ENCODE measurements at regions not wholly inside any gene's neighbourhood (a gene's known extent, or its start where the extent isn't known, plus 50 kb on each side); places are given as distances from the start of the nearest gene placed in this dataset.

- Histone ChIP-seq H3K4me3 (no peak overlapping the region), H3K4me1 (ENCODE audit: control insufficient read depth in 5 of 5, insufficient read depth in 5 of 5, low read length in 5 of 5) (peaks cover 0 to 26% (median 8%) of the 10 kb centered on the region in 5 donors), H3K9me3 (ENCODE audit: control insufficient read depth in 4 of 4, insufficient read depth in 3 of 4, low read length in 3 of 4) (peaks cover 0 to 1% (median 0%) of the 10 kb centered on the region in 4 donors), H3K27me3 (ENCODE audit: control insufficient read depth in 3 of 3, insufficient read depth in 3 of 3, low read length in 2 of 3) (no peaks in the 10 kb centered on the region), H3K9ac (ENCODE audit: insufficient read depth in 1 of 2, low read length in 2 of 2) (no peak overlapping the region), H3K36me3 (ENCODE audit: control insufficient read depth in 4 of 4, insufficient read depth in 4 of 4, low read length in 4 of 4) (no peaks in the 10 kb centered on the region), H3K27ac (ENCODE audit: low read depth in 1 of 2, low read length in 1 of 2) (no peak overlapping the region)
- ATAC-seq (ENCODE audit: insufficient read depth, low FRiP score) (no peak), DNase-seq (no peak)
- 89 to 93% methylated on average over 3 of the region's 3 CpGs for WGBS, 2 donors
- no peak for TF ChIP-seq CTCF (IDR thresholded peaks at IDR 0.05; ENCODE audit: control extremely low read depth, extremely low read depth)
These were observed 588.8 kb upstream of the PSMD7 start for GRCh38 chr16:73707863-73708262.

GRCh38 chr16:73703891-73704290, 592.7 kb upstream of the PSMD7 start:
- no peaks in the 10 kb centered on the region for H3K27me3 ChIP-seq (ENCODE audit: control insufficient read depth in 3 of 3, insufficient read depth in 3 of 3, low read length in 2 of 3)
- no peak overlapping the region for H3K4me3 ChIP-seq
- no peaks in the 10 kb centered on the region for H3K36me3 ChIP-seq (ENCODE audit: control insufficient read depth in 4 of 4, insufficient read depth in 4 of 4, low read length in 4 of 4)
- no peak for TF ChIP-seq CTCF (IDR thresholded peaks at IDR 0.05; ENCODE audit: control extremely low read depth, extremely low read depth)
- DNase-seq (no peak), ATAC-seq (ENCODE audit: insufficient read depth, low FRiP score) (no peak)
- H3K9ac ChIP-seq (ENCODE audit: insufficient read depth in 1 of 2, low read length in 2 of 2) = no peak overlapping the region
- no peak overlapping the region for H3K27ac ChIP-seq (ENCODE audit: low read depth in 1 of 2, low read length in 1 of 2)
- WGBS, 2 donors = 87 to 88% methylated on average over 6 of the region's 6 CpGs
- no peaks in the 10 kb centered on the region for H3K4me1 ChIP-seq (ENCODE audit: control insufficient read depth in 5 of 5, insufficient read depth in 5 of 5, low read length in 5 of 5)
- peaks cover 0 to 1% (median 0%) of the 10 kb centered on the region in 4 donors for H3K9me3 ChIP-seq (ENCODE audit: control insufficient read depth in 4 of 4, insufficient read depth in 3 of 4, low read length in 3 of 4)

DNA sequence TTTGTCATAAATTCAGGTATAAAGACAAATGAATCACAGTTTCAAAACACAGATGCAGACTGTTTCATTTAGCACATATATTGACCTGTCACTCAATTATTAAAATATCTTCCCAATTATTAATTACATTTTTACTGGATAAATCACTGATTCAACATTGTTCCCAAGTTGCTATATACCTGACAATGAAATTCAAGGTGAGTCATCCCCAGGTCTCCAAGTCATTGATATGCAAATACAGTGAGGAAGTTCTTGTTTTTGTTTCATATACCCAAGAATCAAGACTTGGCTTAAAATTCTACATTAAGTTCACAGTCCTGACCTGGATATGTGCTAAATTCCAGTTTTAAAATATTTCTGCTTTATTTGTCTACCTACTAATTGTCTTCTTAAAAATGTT, 599.3 kb upstream of the PSMD7 start:
- Histone ChIP-seq H3K4me3 (no peak overlapping the region), H3K27ac (ENCODE audit: low read depth in 1 of 2, low read length in 1 of 2) (no peak overlapping the region), H3K27me3 (ENCODE audit: control insufficient read depth in 3 of 3, insufficient read depth in 3 of 3, low read length in 2 of 3) (peaks cover 0 to 3% (median 0%) of the 10 kb centered on the region in 3 donors), H3K9me3 (ENCODE audit: control insufficient read depth in 4 of 4, insufficient read depth in 3 of 4, low read length in 3 of 4) (peaks cover 0 to 3% (median 2%) of the 10 kb centered on the region in 4 donors), H3K36me3 (ENCODE audit: control insufficient read depth in 4 of 4, insufficient read depth in 4 of 4, low read length in 4 of 4) (no peaks in the 10 kb centered on the region), H3K4me1 (ENCODE audit: control insufficient read depth in 5 of 5, insufficient read depth in 5 of 5, low read length in 5 of 5) (no peaks in the 10 kb centered on the region), H3K9ac (ENCODE audit: insufficient read depth in 1 of 2, low read length in 2 of 2) (no peak overlapping the region)
- ATAC-seq (ENCODE audit: insufficient read depth, low FRiP score) (no peak), DNase-seq (no peak)
- no peak for TF ChIP-seq CTCF (IDR thresholded peaks at IDR 0.05; ENCODE audit: control extremely low read depth, extremely low read depth)

DNA sequence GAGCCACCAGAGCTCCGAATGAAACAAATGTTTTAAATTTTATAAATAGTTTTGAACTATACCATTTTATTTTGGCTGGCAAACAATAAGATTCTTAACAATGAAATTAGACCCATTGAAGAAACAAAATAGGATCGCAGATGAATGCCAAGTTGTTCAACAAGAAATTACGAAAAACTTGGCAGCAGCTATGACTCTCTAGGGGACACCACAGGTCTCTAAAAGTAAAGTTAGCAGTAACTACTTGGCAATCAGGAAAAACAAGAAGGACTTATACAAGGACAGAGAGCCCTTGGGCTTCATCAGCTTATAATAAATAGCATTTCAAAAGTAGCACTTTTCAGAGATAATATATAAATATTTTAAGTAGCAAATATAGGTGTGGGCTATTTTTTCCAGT, 603.8 kb upstream of the PSMD7 start:
- Histone ChIP-seq H3K9ac (ENCODE audit: insufficient read depth in 1 of 2, low read length in 2 of 2) (no peak overlapping the region), H3K9me3 (ENCODE audit: control insufficient read depth in 4 of 4, insufficient read depth in 3 of 4, low read length in 3 of 4) (peaks cover 0 to 3% (median 2%) of the 10 kb centered on the region in 4 donors), H3K27ac (ENCODE audit: low read depth in 1 of 2, low read length in 1 of 2) (no peak overlapping the region), H3K27me3 (ENCODE audit: control insufficient read depth in 3 of 3, insufficient read depth in 3 of 3, low read length in 2 of 3) (peaks cover 0 to 3% (median 0%) of the 10 kb centered on the region in 3 donors), H3K4me1 (ENCODE audit: control insufficient read depth in 5 of 5, insufficient read depth in 5 of 5, low read length in 5 of 5) (no peaks in the 10 kb centered on the region), H3K36me3 (ENCODE audit: control insufficient read depth in 4 of 4, insufficient read depth in 4 of 4, low read length in 4 of 4) (no peaks in the 10 kb centered on the region), H3K4me3 (no peak overlapping the region)
- no peak for ATAC-seq (ENCODE audit: insufficient read depth, low FRiP score)
- WGBS, 2 donors = 50 to 69% methylated on average over 3 of the region's 3 CpGs
- DNase-seq = peak in 2 of 3 donors; percentile 18 to 32
- TF ChIP-seq CTCF (IDR thresholded peaks at IDR 0.05; ENCODE audit: control extremely low read depth, extremely low read depth) = no peak

All from lung (tissue), 11 donors.